RWPE2 (cell line): ENCODE measurements at regions not wholly inside any gene's neighbourhood (a gene's known extent, or its start where the extent isn't known, plus 50 kb on each side); places are given as distances from the start of the nearest gene placed in this dataset.
"Not testable (repeated sequence)": the region's sequence is repeated elsewhere in the genome, so short reads cannot be mapped to it uniquely, and the experiment has no call there.

Source experiments
- ATAC-seq: fragments of 200-7000 bp; cut with Tn5 transposase; 3 replicates; pipeline ENCODE4 v1.9.1; 2021; ENCODE audit warnings: low read depth
- DNase-seq: peaks from one replicate; pipeline ENCODE4 v3.0.0-alpha.2; 2020; ENCODE audit warnings: low spot score
- H3K27ac ChIP-seq: fragments of 450-650 bp; 2 replicates; pipeline ENCODE4 v1.5.1; 2017; ENCODE audit warnings: mild to moderate bottlenecking; ENCODE audit not compliant: poor library complexity, severe bottlenecking
- H3K27me3 ChIP-seq: fragments of 250-450 bp; sonication (Bioruptor Pico); 2 replicates; pipeline ENCODE4 v1.5.1; 2021; ENCODE audit warnings: mild to moderate bottlenecking, moderate library complexity; ENCODE audit not compliant: insufficient read depth, poor library complexity, severe bottlenecking
- H3K36me3 ChIP-seq: fragments of 250-450 bp; sonication (Bioruptor Pico); 2 replicates; pipeline ENCODE4 v1.5.1; 2020; ENCODE audit warnings: low read depth, mild to moderate bottlenecking, moderate library complexity
- H3K4me1 ChIP-seq: fragments of 250-450 bp; sonication (Bioruptor Pico); 2 replicates; pipeline ENCODE4 v1.5.1; 2021; ENCODE audit warnings: mild to moderate bottlenecking, moderate library complexity; ENCODE audit not compliant: insufficient read depth, poor library complexity, severe bottlenecking
- H3K4me3 ChIP-seq: fragments of 250-450 bp; sonication (Bioruptor Pico); 2 replicates; pipeline ENCODE4 v1.5.1; 2021; ENCODE audit warnings: mild to moderate bottlenecking, moderate library complexity; ENCODE audit not compliant: severe bottlenecking
- H3K9me3 ChIP-seq: fragments of 250-450 bp; sonication (Bioruptor Pico); 2 replicates; pipeline ENCODE4 v1.5.1; 2021; ENCODE audit warnings: mild to moderate bottlenecking, moderate library complexity; ENCODE audit not compliant: severe bottlenecking
- CTCF ChIP-seq: fragments of 450-650 bp; IDR thresholded peaks from one replicate; pipeline ENCODE4 v1.5.1; 2017; ENCODE audit warnings: mild to moderate bottlenecking, moderate library complexity; ENCODE audit not compliant: poor library complexity, severe bottlenecking

- not testable (repeated sequence) for H3K4me3 ChIP-seq, H3K9me3 ChIP-seq, DNase-seq, ATAC-seq, H3K27ac ChIP-seq, H3K27me3 ChIP-seq, H3K36me3 ChIP-seq, H3K4me1 ChIP-seq
Measured at GRCh38 chr16:18104412-18104811, 232.1 kb downstream of the NPIPA8 start.

DNA sequence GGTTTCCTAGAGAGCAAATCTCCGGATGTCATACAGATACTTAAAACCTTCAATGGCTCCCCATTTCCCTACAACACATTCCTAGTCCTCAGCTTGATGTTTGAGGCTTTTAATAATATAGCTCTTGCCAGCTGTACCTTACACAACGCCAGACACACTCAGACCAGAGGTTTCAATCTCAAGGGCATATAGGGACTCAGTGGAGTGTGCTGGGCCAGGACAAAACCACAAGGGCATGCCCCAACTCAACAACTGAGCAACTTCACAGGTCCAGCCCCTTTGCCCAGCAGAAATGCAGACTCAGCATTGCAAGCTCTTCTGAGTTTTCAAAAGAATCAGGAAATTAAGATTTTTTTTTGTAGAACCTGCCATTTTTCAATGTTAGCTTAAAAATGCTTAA, 235.5 kb downstream of the NPIPA8 start:
- H3K9me3 ChIP-seq, H3K27ac ChIP-seq, H3K4me1 ChIP-seq, DNase-seq, H3K36me3 ChIP-seq, H3K27me3 ChIP-seq, H3K4me3 ChIP-seq: not testable (repeated sequence)
- ATAC-seq: 0 out of 3 replicates have a peak, but pooled peaks have one; percentile 41

DNA sequence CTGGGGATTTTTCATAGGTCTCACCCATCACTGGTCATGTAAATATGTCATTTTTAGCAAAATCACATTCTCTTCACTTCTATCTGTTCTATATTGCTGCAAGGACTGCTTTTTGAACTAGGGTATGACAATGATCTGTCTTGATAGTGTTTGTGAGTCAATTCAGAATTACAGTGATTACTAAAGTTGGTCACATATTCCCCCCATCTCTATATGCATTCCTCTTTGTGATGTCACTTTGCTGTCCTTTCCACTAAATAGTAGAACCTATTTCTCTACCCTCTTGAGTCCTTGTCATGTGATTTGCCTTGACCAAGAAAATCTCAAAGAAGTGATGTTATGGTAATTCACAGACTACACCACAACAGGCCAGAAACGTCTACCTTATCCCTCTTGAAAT, 243.9 kb downstream of the NPIPA8 start:
- H3K36me3 ChIP-seq, H3K27me3 ChIP-seq, DNase-seq, H3K4me3 ChIP-seq, ATAC-seq, H3K4me1 ChIP-seq, H3K9me3 ChIP-seq, H3K27ac ChIP-seq: not testable (repeated sequence)

DNA sequence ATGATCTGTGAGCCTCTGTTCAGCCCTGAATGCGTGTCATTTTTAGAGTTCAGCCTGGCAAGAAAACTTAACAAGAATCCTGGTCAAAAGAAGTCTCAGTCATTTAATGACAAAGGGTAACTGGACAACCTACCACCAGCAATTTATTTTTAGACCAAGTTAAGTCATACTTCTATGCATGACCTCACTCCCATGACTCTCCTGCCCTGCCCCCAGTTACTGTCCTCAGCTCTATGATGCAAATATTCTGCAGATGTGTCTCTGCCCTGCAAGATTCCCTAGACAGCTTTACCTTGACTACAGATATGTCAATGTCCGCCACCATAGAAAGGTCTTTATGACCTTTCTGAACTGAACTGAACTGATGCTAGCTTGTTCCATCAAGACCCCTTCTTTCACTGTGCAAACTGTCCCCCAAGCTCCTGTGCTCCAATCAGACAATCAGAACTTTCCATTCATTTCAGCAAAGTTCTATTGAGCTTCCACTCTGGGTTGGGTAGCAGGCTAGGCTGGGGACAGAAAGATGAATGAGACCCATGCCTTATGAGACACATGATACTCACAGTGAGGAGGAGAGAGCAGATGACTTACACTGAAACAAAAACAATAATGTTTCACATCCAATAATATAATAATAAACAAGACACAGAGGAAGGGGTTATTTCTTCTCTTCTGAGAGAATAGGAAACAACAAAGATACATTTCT, 255.7 kb downstream of the NPIPA8 start:
- not testable (repeated sequence) for H3K36me3 ChIP-seq, H3K9me3 ChIP-seq, H3K4me3 ChIP-seq, ATAC-seq, DNase-seq, H3K27me3 ChIP-seq, H3K4me1 ChIP-seq, H3K27ac ChIP-seq

DNA sequence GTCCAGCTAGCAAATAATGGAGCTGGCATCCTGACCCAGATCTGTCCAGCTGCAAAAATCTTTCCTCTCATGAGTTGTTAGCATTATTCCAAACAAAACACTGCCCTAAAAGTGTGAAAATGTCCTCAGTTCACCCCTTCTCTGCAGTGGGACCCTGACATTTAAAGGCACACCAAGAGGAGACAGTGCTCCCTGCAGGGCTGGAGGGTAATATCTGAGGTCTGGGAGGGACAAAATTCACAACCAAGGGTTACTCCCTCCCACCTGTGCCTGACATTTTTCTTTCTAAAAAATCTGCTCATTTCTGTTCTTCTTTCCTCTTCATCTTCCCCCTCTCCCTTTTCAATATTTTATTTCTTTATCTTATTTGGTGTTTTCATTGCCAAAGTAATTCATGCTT, 258.6 kb downstream of the NPIPA8 start:
- not testable (repeated sequence) for H3K4me3 ChIP-seq, ATAC-seq, H3K36me3 ChIP-seq, H3K4me1 ChIP-seq, H3K27ac ChIP-seq, H3K9me3 ChIP-seq, DNase-seq, H3K27me3 ChIP-seq

DNA sequence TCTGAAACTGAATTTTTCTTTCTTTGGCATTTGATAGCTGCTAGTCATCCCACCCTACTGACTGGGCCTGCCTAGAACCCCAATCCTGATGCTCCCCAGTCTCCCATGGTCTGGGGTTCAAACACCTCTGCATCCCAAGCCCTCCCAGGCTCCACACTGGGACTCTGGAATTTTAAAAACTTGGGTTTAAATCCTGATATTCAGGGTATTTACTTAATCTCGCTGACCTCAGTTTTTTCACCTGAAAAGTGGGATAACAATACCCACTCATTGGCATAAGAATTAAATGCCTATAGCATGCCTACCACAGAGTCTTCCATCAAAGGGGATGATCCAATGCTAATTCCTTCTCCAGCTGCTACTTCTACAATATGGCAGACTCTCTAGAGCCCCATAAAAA, 264.4 kb downstream of the NPIPA8 start:
- TF ChIP-seq CTCF: no peak
- no peaks in the 10 kb centered on the region for H3K4me1 ChIP-seq
- no peak overlapping the region for H3K4me3 ChIP-seq
- DNase-seq (no peak), ATAC-seq (no peak)
- no peak overlapping the region for H3K27ac ChIP-seq
- no peaks in the 10 kb centered on the region for H3K9me3 ChIP-seq
- no peaks in the 10 kb centered on the region for H3K36me3 ChIP-seq
- no peaks in the 10 kb centered on the region for H3K27me3 ChIP-seq

DNA sequence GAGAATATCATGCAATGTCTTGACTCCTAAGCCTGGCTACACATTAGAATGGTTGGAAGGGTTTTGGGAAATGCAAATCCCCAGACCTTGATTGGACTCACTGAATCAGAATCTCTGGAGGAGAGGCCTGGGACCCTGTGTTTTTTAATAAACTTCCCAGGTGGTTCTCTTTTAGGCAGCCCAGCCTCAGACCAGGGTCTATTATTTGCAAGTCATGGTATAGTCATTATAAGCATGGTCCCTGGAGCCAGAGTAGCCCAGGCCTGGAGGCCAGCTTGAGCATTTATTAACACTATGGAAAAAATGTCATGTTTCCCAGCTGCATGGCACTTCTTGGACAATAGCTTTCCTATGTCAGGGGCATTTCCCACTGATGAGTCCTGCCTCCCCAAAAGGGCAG, 266.9 kb downstream of the NPIPA8 start:
- Histone ChIP-seq H3K27ac (no peak overlapping the region), H3K9me3 (no peaks in the 10 kb centered on the region), H3K27me3 (peaks cover 5% of the 10 kb centered on the region), H3K4me1 (no peaks in the 10 kb centered on the region), H3K36me3 (no peaks in the 10 kb centered on the region), H3K4me3 (no peak overlapping the region)
- ATAC-seq: no peak
- TF ChIP-seq CTCF: no peak
- no peak for DNase-seq
